RWPE1 (cell line): ENCODE measurements at regions not wholly inside any gene's neighbourhood (a gene's known extent, or its start where the extent isn't known, plus 50 kb on each side); places are given as distances from the start of the nearest gene placed in this dataset.
A peak's percentile ranks its signal among the peaks of the same experiment; 100 is the strongest.

Source experiments
- CTCF ChIA-PET: fragments of 350-600 bp; sonication (Branson Sonifier 250); formaldehyde crosslinking; extraction: SDS; loops from one replicate; lab custom pipeline; 2021; lab: Yijun Ruan, JAX
- POLR2A ChIA-PET: fragments of 400-600 bp; formaldehyde crosslinking; extraction: SDS; loops from one replicate; lab custom pipeline; 2020; ENCODE audit warnings: antibody characterized with exemption; ENCODE audit not compliant: low non-redundant PET; lab: Yijun Ruan, JAX
- DNase-seq: peaks from one replicate; pipeline ENCODE4 v3.0.0; 2012; ENCODE audit warnings: low spot score
- H3K27ac ChIP-seq: fragments of 450-650 bp; 2 replicates; pipeline ENCODE4 v1.5.1; 2017
- TF ChIP-seq, protein P1 (sequence below): fragments of 450-650 bp; conservative IDR thresholded peaks from 2 replicates; pipeline ENCODE4 v1.5.1; 2017; ENCODE audit warnings: low read depth, mild to moderate bottlenecking

DNA sequence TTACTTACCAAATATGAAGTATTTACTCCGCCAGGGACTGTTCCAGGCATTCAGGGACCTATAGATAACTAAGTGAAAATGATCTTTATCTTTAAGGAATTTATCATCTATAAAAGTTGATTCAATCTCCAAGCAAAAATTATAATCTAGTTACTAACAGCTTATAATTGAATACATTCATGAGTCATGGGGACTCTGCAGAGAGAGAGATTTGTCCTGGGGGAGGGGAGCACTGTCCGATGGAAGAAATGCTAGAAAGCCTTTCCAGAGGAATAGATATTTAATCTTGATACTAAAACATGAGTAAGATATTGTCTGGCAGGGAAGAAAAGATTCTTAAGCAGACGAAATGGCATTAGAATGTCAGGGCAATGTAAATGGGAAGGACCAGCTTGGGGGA is 139.3 kb downstream of the CD164 start:
- no peak overlapping the region for H3K27ac ChIP-seq
- TF ChIP-seq, protein P1, sequence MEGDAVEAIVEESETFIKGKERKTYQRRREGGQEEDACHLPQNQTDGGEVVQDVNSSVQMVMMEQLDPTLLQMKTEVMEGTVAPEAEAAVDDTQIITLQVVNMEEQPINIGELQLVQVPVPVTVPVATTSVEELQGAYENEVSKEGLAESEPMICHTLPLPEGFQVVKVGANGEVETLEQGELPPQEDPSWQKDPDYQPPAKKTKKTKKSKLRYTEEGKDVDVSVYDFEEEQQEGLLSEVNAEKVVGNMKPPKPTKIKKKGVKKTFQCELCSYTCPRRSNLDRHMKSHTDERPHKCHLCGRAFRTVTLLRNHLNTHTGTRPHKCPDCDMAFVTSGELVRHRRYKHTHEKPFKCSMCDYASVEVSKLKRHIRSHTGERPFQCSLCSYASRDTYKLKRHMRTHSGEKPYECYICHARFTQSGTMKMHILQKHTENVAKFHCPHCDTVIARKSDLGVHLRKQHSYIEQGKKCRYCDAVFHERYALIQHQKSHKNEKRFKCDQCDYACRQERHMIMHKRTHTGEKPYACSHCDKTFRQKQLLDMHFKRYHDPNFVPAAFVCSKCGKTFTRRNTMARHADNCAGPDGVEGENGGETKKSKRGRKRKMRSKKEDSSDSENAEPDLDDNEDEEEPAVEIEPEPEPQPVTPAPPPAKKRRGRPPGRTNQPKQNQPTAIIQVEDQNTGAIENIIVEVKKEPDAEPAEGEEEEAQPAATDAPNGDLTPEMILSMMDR = no peak
- POLR2A ChIA-PET = no interaction called here
- CTCF ChIA-PET = no interaction called here
- DNase-seq = no peak

DNA sequence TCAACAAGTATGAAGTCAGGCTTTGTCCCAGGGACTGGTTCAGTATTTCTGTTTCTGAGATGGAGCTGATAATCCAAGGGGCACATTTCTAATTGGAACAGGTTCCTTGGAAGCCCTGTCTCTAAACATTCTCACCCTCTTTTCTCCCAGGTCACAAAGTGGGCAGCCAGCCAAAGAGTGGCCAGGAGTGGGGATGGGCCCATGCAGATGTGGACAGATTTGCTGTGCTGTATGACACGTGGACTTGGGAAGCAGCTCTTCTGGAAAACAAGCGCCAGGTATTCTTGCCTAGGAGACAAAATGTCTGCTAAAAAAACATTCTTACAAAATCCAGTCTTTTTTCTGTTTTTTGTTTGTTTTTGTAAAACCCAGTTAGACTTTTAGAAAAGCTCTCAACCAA is 140.2 kb downstream of the CD164 start:
- POLR2A ChIA-PET = no interaction called here
- DNase-seq = no peak
- TF ChIP-seq, protein P1 = no peak
- H3K27ac ChIP-seq = no peak overlapping the region
- CTCF ChIA-PET = interaction anchor here (1.1 kb wide), 1 partner anchor 134 kb away, joined by 3 read pairs; no protein-coding TSS in a partner anchor

DNA sequence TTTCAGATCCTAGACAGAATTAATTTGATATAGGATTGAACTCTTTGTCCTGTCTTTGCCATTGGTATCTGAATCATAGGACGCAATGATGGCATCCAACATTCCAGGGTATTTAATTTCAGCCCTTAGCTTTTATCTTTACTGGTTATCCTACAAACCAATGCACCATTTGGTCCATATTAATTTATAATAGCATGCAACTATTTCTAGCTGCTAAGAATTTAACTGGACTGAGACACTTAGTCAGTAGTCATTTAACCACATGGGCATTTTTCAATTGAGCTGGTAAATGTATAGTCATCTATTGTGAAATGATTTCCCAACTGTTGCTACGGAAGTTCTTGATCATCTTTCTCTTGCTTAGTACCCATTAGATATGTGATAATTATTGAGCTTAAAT is 141.1 kb downstream of the CD164 start:
- ChIA-PET CTCF (interaction anchor here (1.1 kb wide), 1 partner anchor 134 kb away, joined by 3 read pairs; no protein-coding TSS in a partner anchor), POLR2A (no interaction called here)

DNA sequence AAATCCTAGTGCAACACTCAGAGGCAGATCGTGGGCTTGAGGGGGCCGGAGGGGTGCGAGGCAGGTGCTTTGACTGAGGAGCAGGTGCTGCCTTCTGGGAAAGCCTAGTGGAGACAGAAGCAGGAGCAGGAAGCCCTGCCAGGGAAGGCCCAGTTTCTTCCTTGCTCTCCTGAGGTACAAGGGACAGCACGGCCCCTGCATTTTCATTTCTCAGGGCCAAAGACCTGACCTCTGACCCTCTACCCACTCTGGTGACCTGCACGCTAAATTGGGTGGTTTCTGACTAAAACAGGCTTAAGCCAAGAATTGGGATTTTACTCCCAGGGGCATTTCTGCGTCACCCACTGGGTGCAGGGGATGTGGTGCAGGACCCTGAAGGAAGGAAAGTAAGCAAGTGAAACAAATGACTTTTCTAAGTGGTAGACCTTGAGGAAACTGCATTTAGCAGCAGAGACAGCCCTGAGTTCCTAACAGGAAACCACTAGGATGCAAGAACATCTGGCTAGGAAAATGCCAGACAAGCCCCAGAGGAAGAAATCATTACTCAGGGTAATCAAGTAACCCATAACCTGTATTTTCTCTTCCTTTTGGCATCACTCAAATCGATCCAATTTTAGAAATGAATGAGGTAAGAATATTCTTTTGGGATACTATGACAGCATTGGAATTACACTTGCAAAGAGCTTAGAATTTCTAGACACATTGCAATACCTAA is 141.7 kb downstream of the CD164 start:
- no peak overlapping the region for H3K27ac ChIP-seq
- ChIA-PET CTCF (no interaction called here), POLR2A (no interaction called here)
- TF ChIP-seq, protein P1 = no peak
- DNase-seq = no peak

More for the DNA sequence above, 141.1 kb downstream of the CD164 start:
- DNase-seq = peak; percentile 55
- H3K27ac ChIP-seq = no peak overlapping the region
- TF ChIP-seq, protein P1 = no peak

DNA sequence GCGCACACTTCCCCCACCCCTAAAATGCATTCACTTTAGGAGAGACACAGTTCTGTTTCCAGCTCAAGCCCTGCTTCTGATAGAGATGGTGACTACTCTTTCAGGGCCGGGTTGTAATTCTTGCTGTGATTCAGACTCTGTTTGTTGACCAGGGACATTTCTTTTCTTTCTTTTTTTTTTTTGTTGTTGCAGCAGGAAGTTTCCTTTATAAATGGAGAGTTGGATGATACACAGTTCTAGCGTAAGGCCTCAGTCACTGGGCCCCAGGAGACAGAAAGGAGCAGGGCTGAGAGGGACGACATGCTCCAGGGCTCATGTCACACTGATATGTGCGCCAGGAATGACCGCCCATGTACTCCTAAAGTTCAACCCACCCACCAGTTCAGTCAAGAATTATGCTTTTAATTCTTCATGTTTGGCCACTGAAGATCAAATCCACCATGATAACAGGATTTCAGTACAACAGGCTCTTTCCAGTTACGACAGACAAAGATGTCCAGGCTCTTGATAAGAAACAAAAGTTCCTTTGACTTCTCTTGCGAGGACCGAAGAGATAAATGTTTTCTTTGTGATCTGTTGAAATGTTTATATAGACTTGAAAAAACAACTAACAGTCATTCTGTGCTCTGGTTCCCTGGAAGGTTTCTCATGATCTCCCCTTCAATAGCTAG is 142.5 kb downstream of the CD164 start:
- CTCF ChIA-PET = no interaction called here
- POLR2A ChIA-PET = no interaction called here
- TF ChIP-seq, protein P1 = no peak
- no peak for DNase-seq
- H3K27ac ChIP-seq = no peak overlapping the region

DNA sequence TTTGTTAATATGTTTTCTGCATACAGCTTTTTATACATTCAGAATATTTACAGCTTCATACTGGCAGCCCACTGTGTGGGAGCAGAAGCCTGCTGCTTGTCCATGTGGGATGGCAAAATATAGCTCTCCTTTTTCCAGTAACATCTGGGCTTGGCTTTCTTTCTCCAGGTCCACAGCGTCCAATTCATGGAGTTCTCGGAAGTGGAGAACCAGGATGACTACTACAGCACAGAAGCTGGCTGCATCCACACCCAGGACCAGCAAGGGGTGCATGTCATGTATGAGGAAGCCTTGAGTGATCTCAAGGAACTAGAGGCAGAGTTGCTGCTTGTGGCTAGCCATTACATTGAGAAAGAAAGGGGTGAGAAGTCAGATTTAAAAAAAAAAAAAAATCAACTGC is 143.1 kb downstream of the CD164 start:
- no peak for DNase-seq
- TF ChIP-seq, protein P1 = no peak
- CTCF ChIA-PET = no interaction called here
- POLR2A ChIA-PET = no interaction called here
- no peak overlapping the region for H3K27ac ChIP-seq
